ENCODE measurements at regions not wholly inside any gene's neighbourhood (a gene's known extent, or its start where the extent isn't known, plus 50 kb on each side); places are given as distances from the start of the nearest gene placed in this dataset.

- H3K4me3 ChIP-seq (ENCODE audit: low read length, poor library complexity, severe bottlenecking), result no peak overlapping the region
- H3K9ac ChIP-seq (ENCODE audit: low read depth, low read length, poor library complexity, severe bottlenecking), result no peak overlapping the region
- H3F3A ChIP-seq (ENCODE audit: low read depth), result no peaks in the 10 kb centered on the region
Measured at GRCh38 chr5:175357995-175358394, 86.0 kb downstream of the DRD1 start.

DNA sequence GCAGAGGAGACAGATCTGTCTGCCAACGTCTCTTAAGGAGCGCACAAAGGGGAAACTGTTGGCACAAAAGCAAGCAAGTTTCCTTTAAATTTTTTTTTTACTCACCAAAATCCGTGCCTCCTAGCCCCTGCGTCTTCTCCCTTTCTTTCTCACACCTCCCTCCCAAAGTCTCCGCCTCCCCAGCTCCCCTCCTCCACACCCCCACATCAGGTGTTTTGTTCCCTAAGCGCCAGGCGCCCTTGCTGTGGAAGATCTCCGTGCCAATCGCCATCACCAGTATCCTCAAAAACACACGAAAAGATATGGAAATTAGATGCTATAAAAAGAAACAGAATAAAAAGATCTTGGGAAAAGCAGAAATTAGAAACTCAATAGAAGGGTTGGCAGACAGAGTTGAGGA lies 87.6 kb downstream of the DRD1 start:
- no peak overlapping the region for H2AFZ ChIP-seq (ENCODE audit: low read length)
- no peaks in the 10 kb centered on the region for H3F3A ChIP-seq (ENCODE audit: low read depth)
- no peaks in the 10 kb centered on the region for H4K20me1 ChIP-seq (ENCODE audit: insufficient read depth, low read length, poor library complexity, severe bottlenecking)
- no peak overlapping the region for H3K4me2 ChIP-seq (ENCODE audit: low read depth, low read length, poor library complexity, severe bottlenecking)
- no peaks in the 10 kb centered on the region for H3K9me2 ChIP-seq (replicated peaks; ENCODE audit: low read depth, low read length)
- no peaks in the 10 kb centered on the region for H3K4me1 ChIP-seq (ENCODE audit: insufficient read depth, low read length, poor library complexity, severe bottlenecking)
- H3K9ac ChIP-seq (ENCODE audit: low read depth, low read length, poor library complexity, severe bottlenecking), result no peak overlapping the region
- H3K36me3 ChIP-seq (ENCODE audit: insufficient read depth, low read length), result no peaks in the 10 kb centered on the region
- no peaks in the 10 kb centered on the region for H3K79me2 ChIP-seq (ENCODE audit: insufficient read depth, low read length)
- TF ChIP-seq CTCF (conservative IDR thresholded peaks at IDR 0.05; ENCODE audit: low read length) (no peak), EZH2phosphoT487 (IDR thresholded peaks at IDR 0.05; ENCODE audit: borderline replicate concordance) (no peak)
- H3K4me3 ChIP-seq (ENCODE audit: low read length, poor library complexity, severe bottlenecking), result no peak overlapping the region
- H3K9me3 ChIP-seq (ENCODE audit: insufficient read depth, low read depth, low read length), result no peaks in the 10 kb centered on the region
- no peaks in the 10 kb centered on the region for H3K27me3 ChIP-seq (ENCODE audit: insufficient read depth, low read length, poor library complexity, severe bottlenecking)

More at GRCh38 chr5:175357995-175358394, 86.0 kb downstream of the DRD1 start:
- no peak overlapping the region for H2AFZ ChIP-seq (ENCODE audit: low read length)
- no peaks in the 10 kb centered on the region for H3K79me2 ChIP-seq (ENCODE audit: insufficient read depth, low read length)
- H3K9me2 ChIP-seq (replicated peaks; ENCODE audit: low read depth, low read length), result no peaks in the 10 kb centered on the region
- no peak for TF ChIP-seq CTCF (conservative IDR thresholded peaks at IDR 0.05; ENCODE audit: low read length)
- TF ChIP-seq EZH2phosphoT487 (IDR thresholded peaks at IDR 0.05; ENCODE audit: borderline replicate concordance), result no peak
- no peaks in the 10 kb centered on the region for H4K20me1 ChIP-seq (ENCODE audit: insufficient read depth, low read length, poor library complexity, severe bottlenecking)
- no peaks in the 10 kb centered on the region for H3K36me3 ChIP-seq (ENCODE audit: insufficient read depth, low read length)
- no peaks in the 10 kb centered on the region for H3K9me3 ChIP-seq (ENCODE audit: insufficient read depth, low read depth, low read length)
- H3K4me2 ChIP-seq (ENCODE audit: low read depth, low read length, poor library complexity, severe bottlenecking), result no peak overlapping the region
- no peaks in the 10 kb centered on the region for H3K4me1 ChIP-seq (ENCODE audit: insufficient read depth, low read length, poor library complexity, severe bottlenecking)
- H3K27me3 ChIP-seq (ENCODE audit: insufficient read depth, low read length, poor library complexity, severe bottlenecking), result no peaks in the 10 kb centered on the region

DNA sequence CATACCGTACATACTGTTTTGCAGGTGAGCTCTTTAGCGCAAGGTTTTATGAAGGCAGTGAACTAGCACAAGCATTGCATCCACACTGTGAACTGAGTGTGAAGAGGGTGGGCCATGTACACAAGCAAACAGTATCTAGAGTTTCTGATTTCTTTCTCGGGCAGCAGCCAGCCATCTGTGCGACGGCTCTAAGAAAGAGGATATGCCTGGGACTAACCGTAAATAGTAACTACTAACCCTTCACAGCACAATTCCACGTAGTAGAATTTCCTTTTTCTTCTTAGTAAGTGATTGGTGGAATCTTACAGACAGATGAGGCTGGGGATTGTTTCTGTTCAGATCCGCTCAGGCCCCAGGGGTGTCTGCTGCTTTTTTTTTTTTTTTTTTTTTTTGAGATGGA lies 89.0 kb downstream of the DRD1 start:
- H3K4me3 ChIP-seq (ENCODE audit: low read length, poor library complexity, severe bottlenecking), result no peak overlapping the region
- H3K9ac ChIP-seq (ENCODE audit: low read depth, low read length, poor library complexity, severe bottlenecking), result no peak overlapping the region
- H4K20me1 ChIP-seq (ENCODE audit: insufficient read depth, low read length, poor library complexity, severe bottlenecking), result no peaks in the 10 kb centered on the region
- no peaks in the 10 kb centered on the region for H3K4me1 ChIP-seq (ENCODE audit: insufficient read depth, low read length, poor library complexity, severe bottlenecking)
- no peak overlapping the region for H3K4me2 ChIP-seq (ENCODE audit: low read depth, low read length, poor library complexity, severe bottlenecking)
- H3K79me2 ChIP-seq (ENCODE audit: insufficient read depth, low read length), result no peaks in the 10 kb centered on the region
- no peaks in the 10 kb centered on the region for H3K9me3 ChIP-seq (ENCODE audit: insufficient read depth, low read depth, low read length)
- no peaks in the 10 kb centered on the region for H3K27me3 ChIP-seq (ENCODE audit: insufficient read depth, low read length, poor library complexity, severe bottlenecking)
- TF ChIP-seq EZH2phosphoT487 (IDR thresholded peaks at IDR 0.05; ENCODE audit: borderline replicate concordance) (no peak), CTCF (conservative IDR thresholded peaks at IDR 0.05; ENCODE audit: low read length) (no peak)
- H2AFZ ChIP-seq (ENCODE audit: low read length), result no peak overlapping the region
- no peaks in the 10 kb centered on the region for H3K36me3 ChIP-seq (ENCODE audit: insufficient read depth, low read length)
- no peaks in the 10 kb centered on the region for H3F3A ChIP-seq (ENCODE audit: low read depth)
- no peaks in the 10 kb centered on the region for H3K9me2 ChIP-seq (replicated peaks; ENCODE audit: low read depth, low read length)
